ENCODE measurements at regions not wholly inside any gene's neighbourhood (a gene's known extent, or its start where the extent isn't known, plus 50 kb on each side); places are given as distances from the start of the nearest gene placed in this dataset.
A peak's percentile ranks its signal among the peaks of the same experiment; 100 is the strongest.
"Not testable (repeated sequence)": the region's sequence is repeated elsewhere in the genome, so short reads cannot be mapped to it uniquely, and the experiment has no call there.

- H3K4me1 Mint-ChIP-seq; H3K36me3 Mint-ChIP-seq (ENCODE audit: low read depth); DNase-seq; H3K27ac Mint-ChIP-seq; H3K4me3 Mint-ChIP-seq; H3K9me3 Mint-ChIP-seq; H3K27me3 Mint-ChIP-seq (ENCODE audit: low read depth, poor library complexity): not testable (repeated sequence)
Measured at GRCh38 chr21:8377093-8377841, 2144.1 kb upstream of the TPTE start.

GRCh38 chr21:8380419-8381079 is 2140.8 kb upstream of the TPTE start:
- H3K27me3 Mint-ChIP-seq (ENCODE audit: low read depth, poor library complexity); H3K4me1 Mint-ChIP-seq; H3K36me3 Mint-ChIP-seq (ENCODE audit: low read depth); H3K27ac Mint-ChIP-seq; H3K9me3 Mint-ChIP-seq; DNase-seq; H3K4me3 Mint-ChIP-seq: not testable (repeated sequence)

GRCh38 chr21:8388169-8388939 is 2133.0 kb upstream of the TPTE start:
- not testable (repeated sequence) for H3K9me3 Mint-ChIP-seq; H3K4me1 Mint-ChIP-seq; H3K27me3 Mint-ChIP-seq (ENCODE audit: low read depth, poor library complexity); H3K27ac Mint-ChIP-seq; DNase-seq; H3K36me3 Mint-ChIP-seq (ENCODE audit: low read depth); H3K4me3 Mint-ChIP-seq

GRCh38 chr21:8388940-8389238 is 2132.5 kb upstream of the TPTE start:
- not testable (repeated sequence) for H3K27me3 Mint-ChIP-seq (ENCODE audit: low read depth, poor library complexity); H3K4me1 Mint-ChIP-seq; H3K36me3 Mint-ChIP-seq (ENCODE audit: low read depth); DNase-seq; H3K27ac Mint-ChIP-seq; H3K9me3 Mint-ChIP-seq; H3K4me3 Mint-ChIP-seq

- H3K27me3 Mint-ChIP-seq (ENCODE audit: low read depth, poor library complexity); H3K4me1 Mint-ChIP-seq; DNase-seq; H3K27ac Mint-ChIP-seq; H3K4me3 Mint-ChIP-seq; H3K36me3 Mint-ChIP-seq (ENCODE audit: low read depth); H3K9me3 Mint-ChIP-seq: not testable (repeated sequence)
Measured at GRCh38 chr21:8390550-8391171, 2130.7 kb upstream of the TPTE start.

- H3K9me3 Mint-ChIP-seq; DNase-seq; H3K4me1 Mint-ChIP-seq; H3K27me3 Mint-ChIP-seq (ENCODE audit: low read depth, poor library complexity); H3K36me3 Mint-ChIP-seq (ENCODE audit: low read depth); H3K4me3 Mint-ChIP-seq; H3K27ac Mint-ChIP-seq: not testable (repeated sequence)
Measured at GRCh38 chr21:8394380-8394779, 2127.0 kb upstream of the TPTE start.

GRCh38 chr21:8395992-8396391 is 2125.4 kb upstream of the TPTE start:
- not testable (repeated sequence) for H3K36me3 Mint-ChIP-seq (ENCODE audit: low read depth); H3K9me3 Mint-ChIP-seq; H3K27me3 Mint-ChIP-seq (ENCODE audit: low read depth, poor library complexity); DNase-seq; H3K4me3 Mint-ChIP-seq; H3K27ac Mint-ChIP-seq; H3K4me1 Mint-ChIP-seq

- H3K9me3 Mint-ChIP-seq; H3K27me3 Mint-ChIP-seq (ENCODE audit: low read depth, poor library complexity): not testable (repeated sequence)
Measured at GRCh38 chr21:8398870-8399437, 2122.4 kb upstream of the TPTE start.

GRCh38 chr21:8399866-8400265 is 2121.5 kb upstream of the TPTE start:
- not testable (repeated sequence) for H3K27me3 Mint-ChIP-seq (ENCODE audit: low read depth, poor library complexity); H3K27ac Mint-ChIP-seq; DNase-seq; H3K9me3 Mint-ChIP-seq; H3K36me3 Mint-ChIP-seq (ENCODE audit: low read depth); H3K4me3 Mint-ChIP-seq; H3K4me1 Mint-ChIP-seq

More at GRCh38 chr21:8398870-8399437, 2122.4 kb upstream of the TPTE start:
- not testable (repeated sequence) for H3K4me1 Mint-ChIP-seq; DNase-seq; H3K36me3 Mint-ChIP-seq (ENCODE audit: low read depth); H3K4me3 Mint-ChIP-seq; H3K27ac Mint-ChIP-seq

GRCh38 chr21:8401799-8402198 is 2119.6 kb upstream of the TPTE start:
- H3K27me3 Mint-ChIP-seq (ENCODE audit: low read depth, poor library complexity); H3K4me3 Mint-ChIP-seq; H3K4me1 Mint-ChIP-seq; DNase-seq; H3K9me3 Mint-ChIP-seq; H3K36me3 Mint-ChIP-seq (ENCODE audit: low read depth); H3K27ac Mint-ChIP-seq: not testable (repeated sequence)

GRCh38 chr21:8406331-8406730 is 2115.1 kb upstream of the TPTE start:
- not testable (repeated sequence) for H3K27ac Mint-ChIP-seq; DNase-seq; H3K9me3 Mint-ChIP-seq; H3K4me3 Mint-ChIP-seq; H3K36me3 Mint-ChIP-seq (ENCODE audit: low read depth); H3K27me3 Mint-ChIP-seq (ENCODE audit: low read depth, poor library complexity); H3K4me1 Mint-ChIP-seq

- peak overlapping the region; percentile 92 for H3K27ac Mint-ChIP-seq
- H3K36me3 Mint-ChIP-seq (ENCODE audit: low read depth); H3K4me1 Mint-ChIP-seq; H3K9me3 Mint-ChIP-seq; H3K4me3 Mint-ChIP-seq; H3K27me3 Mint-ChIP-seq (ENCODE audit: low read depth, poor library complexity); DNase-seq: not testable (repeated sequence)
Measured at GRCh38 chr21:8411139-8411671, 2110.2 kb upstream of the TPTE start.

GRCh38 chr21:8419925-8420560 is 2101.3 kb upstream of the TPTE start:
- DNase-seq; H3K4me1 Mint-ChIP-seq; H3K36me3 Mint-ChIP-seq (ENCODE audit: low read depth): not testable (repeated sequence)
- Mint-ChIP-seq H3K9me3 (peaks cover 12% of the 10 kb centered on the region), H3K27me3 (ENCODE audit: low read depth, poor library complexity) (peaks cover 11% of the 10 kb centered on the region), H3K27ac (peak overlapping the region; percentile 96), H3K4me3 (peak overlapping the region; percentile 47)
